ENCODE measurements at regions not wholly inside any gene's neighbourhood (a gene's known extent, or its start where the extent isn't known, plus 50 kb on each side); places are given as distances from the start of the nearest gene placed in this dataset.

- Histone ChIP-seq H3K9me2 (replicated peaks; ENCODE audit: insufficient read depth) (no peaks in the 10 kb centered on the region), H3K36me3 (replicated peaks; ENCODE audit: insufficient read depth, low read depth) (no peaks in the 10 kb centered on the region), H3K27ac (no peak overlapping the region), H4K20me1 (ENCODE audit: insufficient read depth, poor library complexity, severe bottlenecking) (no peaks in the 10 kb centered on the region), H2AFZ (no peak overlapping the region), H3K4me3 (no peak overlapping the region), H3K9me3 (ENCODE audit: low read depth) (no peaks in the 10 kb centered on the region), H3K79me2 (no peaks in the 10 kb centered on the region), H3K4me1 (ENCODE audit: insufficient read depth) (no peaks in the 10 kb centered on the region), H3K4me2 (no peak overlapping the region), H3K27me3 (no peaks in the 10 kb centered on the region)
- TF ChIP-seq CTCF (IDR thresholded peaks at IDR 0.05; ENCODE audit: poor library complexity), result no peak
- TF ChIP-seq EZH2phosphoT487 (IDR thresholded peaks at IDR 0.05; ENCODE audit: low read depth, severe bottlenecking, unreplicated experiment), result no peak
- no peak for TF ChIP-seq EZH2 (IDR thresholded peaks at IDR 0.05; ENCODE audit: borderline replicate concordance)
- DNase-seq (ENCODE audit: low spot score), result no peak
- 51% methylated on average over 4 of the region's 4 CpGs for WGBS (ENCODE audit: low lambda C conversion rate, missing lambda C conversion rate)
These were observed 993.4 kb upstream of the FAT3 start for GRCh38 chr11:91231226-91231625.

GRCh38 chr11:91230647-91231046, 994.0 kb upstream of the FAT3 start:
- no peaks in the 10 kb centered on the region for H3K9me2 ChIP-seq (replicated peaks; ENCODE audit: insufficient read depth)
- H3K4me3 ChIP-seq, result no peak overlapping the region
- no peaks in the 10 kb centered on the region for H3K79me2 ChIP-seq
- H4K20me1 ChIP-seq (ENCODE audit: insufficient read depth, poor library complexity, severe bottlenecking), result no peaks in the 10 kb centered on the region
- no peaks in the 10 kb centered on the region for H3K36me3 ChIP-seq (replicated peaks; ENCODE audit: insufficient read depth, low read depth)
- TF ChIP-seq EZH2 (IDR thresholded peaks at IDR 0.05; ENCODE audit: borderline replicate concordance) (no peak), EZH2phosphoT487 (IDR thresholded peaks at IDR 0.05; ENCODE audit: low read depth, severe bottlenecking, unreplicated experiment) (no peak), CTCF (IDR thresholded peaks at IDR 0.05; ENCODE audit: poor library complexity) (no peak)
- no peak overlapping the region for H3K4me2 ChIP-seq
- peak overlapping the region; percentile 34 for H2AFZ ChIP-seq
- H3K9me3 ChIP-seq (ENCODE audit: low read depth), result no peaks in the 10 kb centered on the region
- H3K27me3 ChIP-seq, result no peaks in the 10 kb centered on the region
- H3K4me1 ChIP-seq (ENCODE audit: insufficient read depth), result no peaks in the 10 kb centered on the region
- peak overlapping the region; percentile 18 for H3K27ac ChIP-seq
- no peak for DNase-seq (ENCODE audit: low spot score)

GRCh38 chr11:91222830-91223229, 1000.0 kb upstream of the CHORDC1 start:
- Histone ChIP-seq H2AFZ (no peak overlapping the region), H3K27me3 (no peaks in the 10 kb centered on the region), H3K4me2 (no peak overlapping the region), H3K79me2 (no peaks in the 10 kb centered on the region), H3K9me2 (replicated peaks; ENCODE audit: insufficient read depth) (no peaks in the 10 kb centered on the region), H3K27ac (no peak overlapping the region), H3K4me3 (no peak overlapping the region), H3K36me3 (replicated peaks; ENCODE audit: insufficient read depth, low read depth) (no peaks in the 10 kb centered on the region), H3K9me3 (ENCODE audit: low read depth) (no peaks in the 10 kb centered on the region), H3K4me1 (ENCODE audit: insufficient read depth) (peaks cover 9% of the 10 kb centered on the region), H4K20me1 (ENCODE audit: insufficient read depth, poor library complexity, severe bottlenecking) (no peaks in the 10 kb centered on the region)
- WGBS (ENCODE audit: low lambda C conversion rate, missing lambda C conversion rate), result 58% methylated on average over 1 of the region's 1 CpG
- TF ChIP-seq EZH2 (IDR thresholded peaks at IDR 0.05; ENCODE audit: borderline replicate concordance) (no peak), EZH2phosphoT487 (IDR thresholded peaks at IDR 0.05; ENCODE audit: low read depth, severe bottlenecking, unreplicated experiment) (no peak), CTCF (IDR thresholded peaks at IDR 0.05; ENCODE audit: poor library complexity) (no peak)
- DNase-seq (ENCODE audit: low spot score), result no peak

Measured in hepatocyte (in vitro differentiated cells).